Suprapubic skin (tissue), 3 donors: ENCODE measurements at regions not wholly inside any gene's neighbourhood (a gene's known extent, or its start where the extent isn't known, plus 50 kb on each side); places are given as distances from the start of the nearest gene placed in this dataset.

Experiments used
- POLR2A ChIP-seq, 2 donors: fragments of 450-650 bp; IDR thresholded peaks; one replicate each; pipeline ENCODE4 v1.6.1; 2017; ENCODE audit warnings: antibody characterized with exemption in 2 of 2, mild to moderate bottlenecking in 2 of 2, moderate library complexity in 2 of 2
- TF ChIP-seq, protein P1 (sequence below), 2 donors: fragments of 200-600 bp in 1 of 2; fragments of 450-650 bp in 1 of 2; sonication (generic) in 1 of 2; IDR thresholded peaks; one replicate each; pipeline ENCODE4 v1.5.1; 2016 to 2019; ENCODE audit warnings: antibody characterized with exemption in 2 of 2, mild to moderate bottlenecking in 1 of 2, moderate library complexity in 1 of 2

DNA sequence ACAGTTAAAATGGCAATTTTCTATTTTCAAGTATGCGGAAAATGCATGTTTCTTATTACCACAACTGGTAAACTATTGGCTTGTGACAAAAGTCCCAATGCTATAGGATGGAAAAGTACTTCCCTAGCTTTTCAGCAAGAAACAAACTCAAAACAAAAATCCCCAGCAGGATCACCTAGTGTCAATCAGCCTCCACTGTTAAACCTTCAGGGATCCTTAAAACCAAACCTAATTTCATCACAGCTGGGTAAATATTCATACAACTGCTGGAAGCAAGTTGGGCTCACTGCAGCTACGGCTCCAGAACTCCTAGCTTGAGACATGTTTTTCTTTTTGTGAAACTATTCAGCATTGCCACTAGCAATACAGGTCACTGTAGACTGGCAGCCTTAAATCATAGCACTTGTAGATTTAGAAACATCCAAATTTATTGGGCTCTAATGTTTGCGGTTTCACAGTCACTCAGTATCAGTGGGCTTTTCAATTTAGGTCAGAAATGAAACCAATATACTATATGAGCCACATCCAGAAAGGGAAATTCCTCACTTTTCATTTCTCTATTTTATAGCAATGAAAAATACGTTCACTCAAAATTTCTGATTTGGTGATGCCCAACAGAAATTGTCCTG, 145.2 kb upstream of the ANK3 start:
- TF ChIP-seq, protein P1, sequence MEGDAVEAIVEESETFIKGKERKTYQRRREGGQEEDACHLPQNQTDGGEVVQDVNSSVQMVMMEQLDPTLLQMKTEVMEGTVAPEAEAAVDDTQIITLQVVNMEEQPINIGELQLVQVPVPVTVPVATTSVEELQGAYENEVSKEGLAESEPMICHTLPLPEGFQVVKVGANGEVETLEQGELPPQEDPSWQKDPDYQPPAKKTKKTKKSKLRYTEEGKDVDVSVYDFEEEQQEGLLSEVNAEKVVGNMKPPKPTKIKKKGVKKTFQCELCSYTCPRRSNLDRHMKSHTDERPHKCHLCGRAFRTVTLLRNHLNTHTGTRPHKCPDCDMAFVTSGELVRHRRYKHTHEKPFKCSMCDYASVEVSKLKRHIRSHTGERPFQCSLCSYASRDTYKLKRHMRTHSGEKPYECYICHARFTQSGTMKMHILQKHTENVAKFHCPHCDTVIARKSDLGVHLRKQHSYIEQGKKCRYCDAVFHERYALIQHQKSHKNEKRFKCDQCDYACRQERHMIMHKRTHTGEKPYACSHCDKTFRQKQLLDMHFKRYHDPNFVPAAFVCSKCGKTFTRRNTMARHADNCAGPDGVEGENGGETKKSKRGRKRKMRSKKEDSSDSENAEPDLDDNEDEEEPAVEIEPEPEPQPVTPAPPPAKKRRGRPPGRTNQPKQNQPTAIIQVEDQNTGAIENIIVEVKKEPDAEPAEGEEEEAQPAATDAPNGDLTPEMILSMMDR (IDR thresholded peaks at IDR 0.05): no peak
- TF ChIP-seq POLR2A (IDR thresholded peaks at IDR 0.05): no peak
